ENCODE measurements at regions not wholly inside any gene's neighbourhood (a gene's known extent, or its start where the extent isn't known, plus 50 kb on each side); places are given as distances from the start of the nearest gene placed in this dataset.

DNA sequence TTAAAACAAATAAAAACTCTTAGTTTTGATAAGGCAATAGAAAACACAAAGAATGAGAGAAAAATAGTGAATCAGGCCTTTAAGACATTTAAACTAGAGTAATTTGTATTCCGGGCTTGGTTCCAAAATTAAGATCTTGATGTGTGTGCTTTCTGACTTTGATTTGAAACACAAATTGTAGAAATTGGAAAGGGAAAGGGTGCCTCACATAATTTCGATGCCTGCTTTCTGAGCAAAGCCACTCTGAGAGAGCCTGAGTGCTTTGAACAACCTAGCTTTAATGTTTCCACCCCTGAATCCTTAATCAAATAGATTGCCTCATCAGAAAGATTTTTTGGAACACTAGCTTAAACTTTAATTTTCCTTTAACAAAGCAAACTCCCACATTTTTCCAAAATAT, 666.8 kb downstream of the PCDH18 start:
- no peak overlapping the region for H3K27ac ChIP-seq
- TF ChIP-seq POLR2A (IDR thresholded peaks at IDR 0.05) (no peak), POLR2AphosphoS5 (IDR thresholded peaks at IDR 0.05) (no peak), EP300 (IDR thresholded peaks at IDR 0.05) (no peak)
- TF ChIP-seq, protein P1, sequence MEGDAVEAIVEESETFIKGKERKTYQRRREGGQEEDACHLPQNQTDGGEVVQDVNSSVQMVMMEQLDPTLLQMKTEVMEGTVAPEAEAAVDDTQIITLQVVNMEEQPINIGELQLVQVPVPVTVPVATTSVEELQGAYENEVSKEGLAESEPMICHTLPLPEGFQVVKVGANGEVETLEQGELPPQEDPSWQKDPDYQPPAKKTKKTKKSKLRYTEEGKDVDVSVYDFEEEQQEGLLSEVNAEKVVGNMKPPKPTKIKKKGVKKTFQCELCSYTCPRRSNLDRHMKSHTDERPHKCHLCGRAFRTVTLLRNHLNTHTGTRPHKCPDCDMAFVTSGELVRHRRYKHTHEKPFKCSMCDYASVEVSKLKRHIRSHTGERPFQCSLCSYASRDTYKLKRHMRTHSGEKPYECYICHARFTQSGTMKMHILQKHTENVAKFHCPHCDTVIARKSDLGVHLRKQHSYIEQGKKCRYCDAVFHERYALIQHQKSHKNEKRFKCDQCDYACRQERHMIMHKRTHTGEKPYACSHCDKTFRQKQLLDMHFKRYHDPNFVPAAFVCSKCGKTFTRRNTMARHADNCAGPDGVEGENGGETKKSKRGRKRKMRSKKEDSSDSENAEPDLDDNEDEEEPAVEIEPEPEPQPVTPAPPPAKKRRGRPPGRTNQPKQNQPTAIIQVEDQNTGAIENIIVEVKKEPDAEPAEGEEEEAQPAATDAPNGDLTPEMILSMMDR (IDR thresholded peaks at IDR 0.05), result no peak
- H3K27me3 ChIP-seq, result no peaks in the 10 kb centered on the region
- WGBS, 2 donors, result 52 to 59% methylated on average over 2 of the region's 2 CpGs
- no peaks in the 10 kb centered on the region for H3K36me3 ChIP-seq
- DNase-seq, result no peak
- no peak for ATAC-seq (ENCODE audit: low FRiP score in 2 of 2)
- H3K9me3 ChIP-seq, result no peaks in the 10 kb centered on the region
- no peak overlapping the region for H3K4me3 ChIP-seq
- no peaks in the 10 kb centered on the region for H3K4me1 ChIP-seq

GRCh38 chr4:136864604-136865185, 667.6 kb downstream of the PCDH18 start:
- Histone ChIP-seq H3K4me1 (no peaks in the 10 kb centered on the region), H3K27me3 (no peaks in the 10 kb centered on the region), H3K27ac (no peak overlapping the region), H3K4me3 (no peak overlapping the region), H3K36me3 (no peaks in the 10 kb centered on the region), H3K9me3 (no peaks in the 10 kb centered on the region)
- ATAC-seq (ENCODE audit: low FRiP score in 2 of 2) (peak in 1 of 2 donors; percentile 89), DNase-seq (no peak)
- WGBS, 2 donors, result 0 to 3% methylated on average over 2 of the region's 2 CpGs
- TF ChIP-seq EP300 (IDR thresholded peaks at IDR 0.05), result no peak
- TF ChIP-seq, protein P1 (IDR thresholded peaks at IDR 0.05), result peak; percentile 20 to 66 (median 54)

- Histone ChIP-seq H3K27ac (no peak overlapping the region), H3K9me3 (no peaks in the 10 kb centered on the region), H3K4me3 (no peak overlapping the region), H3K4me1 (no peaks in the 10 kb centered on the region), H3K27me3 (no peaks in the 10 kb centered on the region), H3K36me3 (no peaks in the 10 kb centered on the region)
- ATAC-seq (ENCODE audit: low FRiP score in 2 of 2) (no peak), DNase-seq (no peak)
- no peak for TF ChIP-seq POLR2A (IDR thresholded peaks at IDR 0.05)
- TF ChIP-seq POLR2AphosphoS5 (IDR thresholded peaks at IDR 0.05), result no peak
- TF ChIP-seq, protein P1 (IDR thresholded peaks at IDR 0.05), result no peak
- no peak for TF ChIP-seq EP300 (IDR thresholded peaks at IDR 0.05)
- WGBS, 2 donors, result 12 to 14% methylated on average over 1 of the region's 1 CpG
Observed at GRCh38 chr4:136863756-136864155, 668.5 kb downstream of the PCDH18 start.

DNA sequence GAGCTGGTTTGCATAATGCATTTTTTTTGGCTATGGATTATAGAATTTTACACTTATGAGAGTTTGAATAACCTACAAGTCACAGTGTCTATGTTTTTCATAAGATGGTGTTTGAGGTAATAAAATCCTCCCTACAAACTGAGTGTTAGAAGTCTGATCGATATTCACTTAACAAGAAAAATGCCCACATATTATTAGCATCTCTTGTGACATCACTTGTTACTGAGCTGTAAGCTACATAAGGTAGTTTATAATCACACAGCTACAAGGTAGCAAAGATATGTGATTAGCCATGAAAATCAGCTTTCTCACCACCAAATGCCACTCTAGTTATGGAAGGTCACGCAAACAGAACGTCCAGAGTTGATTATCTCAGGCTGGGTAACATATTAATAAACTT, 669.6 kb downstream of the PCDH18 start:
- Histone ChIP-seq H3K27ac (no peak overlapping the region), H3K36me3 (no peaks in the 10 kb centered on the region), H3K27me3 (no peaks in the 10 kb centered on the region), H3K4me3 (no peak overlapping the region), H3K9me3 (no peaks in the 10 kb centered on the region), H3K4me1 (no peaks in the 10 kb centered on the region)
- DNase-seq (no peak), ATAC-seq (ENCODE audit: low FRiP score in 2 of 2) (no peak)
- TF ChIP-seq, protein P1 (IDR thresholded peaks at IDR 0.05), result no peak
- TF ChIP-seq POLR2AphosphoS5 (IDR thresholded peaks at IDR 0.05), result no peak
- no peak for TF ChIP-seq EP300 (IDR thresholded peaks at IDR 0.05)
- WGBS, 2 donors, result 76 to 89% methylated on average over 3 of the region's 3 CpGs

DNA sequence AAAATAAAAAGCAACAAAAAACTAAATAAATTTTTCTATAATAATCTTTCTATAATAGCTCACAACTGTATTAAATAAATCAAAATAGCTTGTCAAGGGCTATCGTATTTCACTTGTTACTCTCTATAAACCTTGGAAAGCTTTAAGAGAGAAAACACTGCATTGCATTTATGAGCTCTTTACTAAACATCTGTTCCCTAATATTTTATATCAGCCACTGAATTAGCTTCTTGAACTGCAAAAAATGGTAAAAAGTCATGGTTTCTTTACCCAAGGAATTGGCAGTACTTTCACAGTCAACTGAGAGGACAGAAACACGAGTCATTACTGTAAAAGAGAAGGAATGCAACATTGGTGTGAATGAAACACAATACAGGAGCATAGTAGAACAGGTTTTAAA, 671.2 kb downstream of the PCDH18 start:
- Histone ChIP-seq H3K36me3 (no peaks in the 10 kb centered on the region), H3K27me3 (no peaks in the 10 kb centered on the region), H3K4me3 (no peak overlapping the region), H3K4me1 (no peaks in the 10 kb centered on the region), H3K27ac (no peak overlapping the region), H3K9me3 (no peaks in the 10 kb centered on the region)
- DNase-seq (no peak), ATAC-seq (ENCODE audit: low FRiP score in 2 of 2) (no peak)
- TF ChIP-seq POLR2A (IDR thresholded peaks at IDR 0.05) (no peak), POLR2AphosphoS5 (IDR thresholded peaks at IDR 0.05) (no peak), EP300 (IDR thresholded peaks at IDR 0.05) (no peak)
- TF ChIP-seq, protein P1 (IDR thresholded peaks at IDR 0.05), result no peak
- 64 to 68% methylated on average over 2 of the region's 2 CpGs for WGBS, 2 donors
